ENCODE measurements at regions not wholly inside any gene's neighbourhood (a gene's known extent, or its start where the extent isn't known, plus 50 kb on each side); places are given as distances from the start of the nearest gene placed in this dataset.

GRCh38 chr1:95323123-95323522 is 89.1 kb downstream of the RWDD3 start:
- Histone ChIP-seq H3K27me3 (ENCODE audit: control insufficient read depth, insufficient read depth, low read length) (no peaks in the 10 kb centered on the region), H3K36me3 (ENCODE audit: control insufficient read depth, insufficient read depth, low read length) (no peaks in the 10 kb centered on the region), H3K4me3 (ENCODE audit: low read depth, low read length) (no peak overlapping the region)
- no peak for DNase-seq (ENCODE audit: low read depth)
- POLR2A ChIA-PET: no interaction called here
- CTCF ChIA-PET: no interaction called here
- TF ChIP-seq CTCF (IDR thresholded peaks at IDR 0.05; ENCODE audit: insufficient read depth, low read depth, low read length): no peak

- DNase-seq (ENCODE audit: low read depth): no peak
- no peaks in the 10 kb centered on the region for H3K27me3 ChIP-seq (ENCODE audit: control insufficient read depth, insufficient read depth, low read length)
- H3K4me3 ChIP-seq (ENCODE audit: low read depth, low read length): no peak overlapping the region
- ChIA-PET POLR2A (no interaction called here), CTCF (interaction anchor here (0.6 kb wide), 1 partner anchor 9 kb away, joined by 4 read pairs; no protein-coding TSS in a partner anchor)
- H3K36me3 ChIP-seq (ENCODE audit: control insufficient read depth, insufficient read depth, low read length): no peaks in the 10 kb centered on the region
- no peak for TF ChIP-seq CTCF (IDR thresholded peaks at IDR 0.05; ENCODE audit: insufficient read depth, low read depth, low read length)
Measured at GRCh38 chr1:95325349-95325748, 91.3 kb downstream of the RWDD3 start.

- CTCF ChIA-PET: no interaction called here
- no peak overlapping the region for H3K4me3 ChIP-seq (ENCODE audit: low read depth, low read length)
- H3K36me3 ChIP-seq (ENCODE audit: control insufficient read depth, insufficient read depth, low read length): no peaks in the 10 kb centered on the region
- no peak for DNase-seq (ENCODE audit: low read depth)
- no peaks in the 10 kb centered on the region for H3K27me3 ChIP-seq (ENCODE audit: control insufficient read depth, insufficient read depth, low read length)
- POLR2A ChIA-PET: no interaction called here
- TF ChIP-seq CTCF (IDR thresholded peaks at IDR 0.05; ENCODE audit: insufficient read depth, low read depth, low read length): no peak
Measured at GRCh38 chr1:95326023-95326422, 92.0 kb downstream of the RWDD3 start.

GRCh38 chr1:95332754-95333153 is 98.7 kb downstream of the RWDD3 start:
- no peaks in the 10 kb centered on the region for H3K36me3 ChIP-seq (ENCODE audit: control insufficient read depth, insufficient read depth, low read length)
- DNase-seq (ENCODE audit: low read depth): no peak
- CTCF ChIA-PET: no interaction called here
- H3K4me3 ChIP-seq (ENCODE audit: low read depth, low read length): no peak overlapping the region
- POLR2A ChIA-PET: no interaction called here
- H3K27me3 ChIP-seq (ENCODE audit: control insufficient read depth, insufficient read depth, low read length): no peaks in the 10 kb centered on the region
- TF ChIP-seq CTCF (IDR thresholded peaks at IDR 0.05; ENCODE audit: insufficient read depth, low read depth, low read length): no peak

- Histone ChIP-seq H3K27me3 (ENCODE audit: control insufficient read depth, insufficient read depth, low read length) (no peaks in the 10 kb centered on the region), H3K36me3 (ENCODE audit: control insufficient read depth, insufficient read depth, low read length) (no peaks in the 10 kb centered on the region), H3K4me3 (ENCODE audit: low read depth, low read length) (no peak overlapping the region)
- POLR2A ChIA-PET: no interaction called here
- CTCF ChIA-PET: no interaction called here
- DNase-seq (ENCODE audit: low read depth): no peak
- TF ChIP-seq CTCF (IDR thresholded peaks at IDR 0.05; ENCODE audit: insufficient read depth, low read depth, low read length): no peak
Measured at GRCh38 chr1:95339377-95339776, 105.4 kb downstream of the RWDD3 start.

Measured in BJ (cell line).